Ascending aorta (tissue), 2 donors: ENCODE measurements at regions not wholly inside any gene's neighbourhood (a gene's known extent, or its start where the extent isn't known, plus 50 kb on each side); places are given as distances from the start of the nearest gene placed in this dataset.

Experiments
- DNase-seq, 2 donors: peaks; one replicate each; pipeline ENCODE4 v3.0.0-alpha.2; 2019; ENCODE audit warnings: low spot score in 2 of 2
- H3K27ac ChIP-seq, 2 donors: fragments of 200-600 bp; sonication (generic); one replicate each; pipeline ENCODE4 v1.5.1; 2016 to 2017; ENCODE audit warnings: mild to moderate bottlenecking in 1 of 2
- H3K27me3 ChIP-seq: fragments of 200-600 bp; sonication (generic); one replicate; pipeline ENCODE4 v1.5.1; 2017
- H3K36me3 ChIP-seq, 2 donors: fragments of 200-600 bp; sonication (generic); one replicate each; pipeline ENCODE4 v1.5.1; 2016
- H3K4me1 ChIP-seq, 2 donors: fragments of 200-600 bp; sonication (generic); one replicate each; pipeline ENCODE4 v1.5.1; 2016 to 2017; ENCODE audit warnings: mild to moderate bottlenecking in 1 of 2
- H3K4me3 ChIP-seq, 2 donors: fragments of 200-600 bp; sonication (generic); one replicate each; pipeline ENCODE4 v1.5.1; 2016 to 2017; ENCODE audit warnings: mild to moderate bottlenecking in 1 of 2
- H3K9me3 ChIP-seq, 2 donors: fragments of 200-600 bp; sonication (generic); one replicate each; pipeline ENCODE4 v1.5.1; 2016
- CTCF ChIP-seq, 3 experiments: fragments of 200-600 bp in 2 of 3; fragments of 450-650 bp in 1 of 3; sonication (generic) in 2 of 3; IDR thresholded peaks; one replicate each; pipeline ENCODE4 v1.5.1; 2016 to 2019; ENCODE audit warnings: antibody characterized with exemption in 3 of 3, mild to moderate bottlenecking in 1 of 3, moderate library complexity in 1 of 3
- intact Hi-C: fragments of 100-400 bp; cut with DNase I; formaldehyde crosslinking; loops from one replicate; pipeline ENCODE4 v1.15.1; 2023

- intact Hi-C loops: no loop called here
- no peak overlapping the region for H3K27ac ChIP-seq
- H3K27me3 ChIP-seq: no peaks in the 10 kb centered on the region
- H3K4me1 ChIP-seq: no peaks in the 10 kb centered on the region
- TF ChIP-seq CTCF (IDR thresholded peaks at IDR 0.05): no peak
- DNase-seq: no peak
- no peak overlapping the region for H3K4me3 ChIP-seq
- H3K36me3 ChIP-seq: no peaks in the 10 kb centered on the region
- no peaks in the 10 kb centered on the region for H3K9me3 ChIP-seq
These were observed 188.2 kb downstream of the PLPP3 start for GRCh38 chr1:56390934-56391731.

- H3K36me3 ChIP-seq: no peaks in the 10 kb centered on the region
- no peak overlapping the region for H3K4me3 ChIP-seq
- H3K27ac ChIP-seq: no peak overlapping the region
- TF ChIP-seq CTCF (IDR thresholded peaks at IDR 0.05): no peak
- no peaks in the 10 kb centered on the region for H3K9me3 ChIP-seq
- no peak for DNase-seq
- no peaks in the 10 kb centered on the region for H3K27me3 ChIP-seq
- intact Hi-C loops: no loop called here
- no peaks in the 10 kb centered on the region for H3K4me1 ChIP-seq
These were observed 189.0 kb downstream of the PLPP3 start for GRCh38 chr1:56390232-56390867.

- Histone ChIP-seq H3K27me3 (no peaks in the 10 kb centered on the region), H3K27ac (no peak overlapping the region), H3K9me3 (no peaks in the 10 kb centered on the region), H3K4me3 (no peak overlapping the region), H3K36me3 (no peaks in the 10 kb centered on the region), H3K4me1 (no peaks in the 10 kb centered on the region)
- intact Hi-C loops: no loop called here
- DNase-seq: no peak
- no peak for TF ChIP-seq CTCF (IDR thresholded peaks at IDR 0.05)
These were observed 189.6 kb downstream of the PLPP3 start for GRCh38 chr1:56389813-56390212.

- H3K4me3 ChIP-seq: no peak overlapping the region
- no peaks in the 10 kb centered on the region for H3K9me3 ChIP-seq
- no peak overlapping the region for H3K27ac ChIP-seq
- no peak for TF ChIP-seq CTCF (IDR thresholded peaks at IDR 0.05)
- DNase-seq: no peak
- no peaks in the 10 kb centered on the region for H3K27me3 ChIP-seq
- H3K4me1 ChIP-seq: no peaks in the 10 kb centered on the region
- H3K36me3 ChIP-seq: no peaks in the 10 kb centered on the region
- intact Hi-C loops: no loop called here
These were observed 192.2 kb downstream of the PLPP3 start for GRCh38 chr1:56387071-56387740.

GRCh38 chr1:56385314-56385713 lies 194.0 kb downstream of the PLPP3 start:
- H3K27ac ChIP-seq: no peak overlapping the region
- no peak for TF ChIP-seq CTCF (IDR thresholded peaks at IDR 0.05)
- DNase-seq: no peak

More at GRCh38 chr1:56385314-56385713, 194.0 kb downstream of the PLPP3 start:
- no peaks in the 10 kb centered on the region for H3K27me3 ChIP-seq
- no peaks in the 10 kb centered on the region for H3K36me3 ChIP-seq
- H3K4me3 ChIP-seq: no peak overlapping the region
- intact Hi-C loops: no loop called here
- H3K4me1 ChIP-seq: no peaks in the 10 kb centered on the region
- no peaks in the 10 kb centered on the region for H3K9me3 ChIP-seq
